ENCODE measurements at regions not wholly inside any gene's neighbourhood (a gene's known extent, or its start where the extent isn't known, plus 50 kb on each side); places are given as distances from the start of the nearest gene placed in this dataset.

- Histone ChIP-seq H3K9me3 (peaks cover 0 to 7% (median 0%) of the 10 kb centered on the region in 4 donors), H3K27ac (no peak overlapping the region), H3K27me3 (no peaks in the 10 kb centered on the region), H3K4me3 (no peak overlapping the region), H3K36me3 (no peaks in the 10 kb centered on the region), H3K4me1 (peaks cover 2 to 15% (median 7%) of the 10 kb centered on the region in 4 donors)
- no peak for ATAC-seq (ENCODE audit: low FRiP score in 2 of 2)
- TF ChIP-seq EP300 (IDR thresholded peaks at IDR 0.05) (no peak), POLR2AphosphoS5 (IDR thresholded peaks at IDR 0.05) (no peak), POLR2A (IDR thresholded peaks at IDR 0.05) (no peak), CTCF (IDR thresholded peaks at IDR 0.05) (no peak)
- WGBS, 2 donors, result 89 to 94% methylated on average over 2 of the region's 2 CpGs
- no peak for DNase-seq
Observed at GRCh38 chr6:166710084-166710483, 83.0 kb upstream of the RPS6KA2 start.

GRCh38 chr6:166708460-166708859 lies 81.4 kb upstream of the RPS6KA2 start:
- Histone ChIP-seq H3K9me3 (peaks cover 0 to 7% (median 0%) of the 10 kb centered on the region in 4 donors), H3K4me1 (peaks cover 2 to 15% (median 7%) of the 10 kb centered on the region in 4 donors), H3K27ac (peak overlapping the region; percentile 2 to 67 (median 20)), H3K27me3 (no peaks in the 10 kb centered on the region), H3K4me3 (no peak overlapping the region), H3K36me3 (no peaks in the 10 kb centered on the region)
- no peak for TF ChIP-seq POLR2A (IDR thresholded peaks at IDR 0.05)
- no peak for TF ChIP-seq CTCF (IDR thresholded peaks at IDR 0.05)
- TF ChIP-seq POLR2AphosphoS5 (IDR thresholded peaks at IDR 0.05), result no peak
- TF ChIP-seq EP300 (IDR thresholded peaks at IDR 0.05), result no peak
- DNase-seq (peak in 1 of 2 donors; percentile 60), ATAC-seq (ENCODE audit: low FRiP score in 2 of 2) (peak in 1 of 2 donors; percentile 57)
- WGBS, 2 donors, result 71 to 73% methylated on average over 4 of the region's 4 CpGs

GRCh38 chr6:166707045-166707444 lies 80.0 kb upstream of the RPS6KA2 start:
- TF ChIP-seq CTCF (IDR thresholded peaks at IDR 0.05) (peak; percentile 25 to 59 (median 48)), POLR2AphosphoS5 (IDR thresholded peaks at IDR 0.05) (no peak)
- peaks cover 2 to 15% (median 7%) of the 10 kb centered on the region in 4 donors for H3K4me1 ChIP-seq
- peak; percentile 82 for DNase-seq
- ATAC-seq (ENCODE audit: low FRiP score in 2 of 2), result peak; percentile 83 to 85
- no peak overlapping the region for H3K27ac ChIP-seq
- H3K4me3 ChIP-seq, result no peak overlapping the region
- no peaks in the 10 kb centered on the region for H3K27me3 ChIP-seq
- peaks cover 0 to 7% (median 0%) of the 10 kb centered on the region in 4 donors for H3K9me3 ChIP-seq
- 4 to 25% methylated on average over 10 of the region's 10 CpGs for WGBS, 2 donors
- no peaks in the 10 kb centered on the region for H3K36me3 ChIP-seq

GRCh38 chr6:166705069-166705468 lies 78.0 kb upstream of the RPS6KA2 start:
- WGBS, 2 donors, result 65 to 74% methylated on average over 7 of the region's 7 CpGs
- DNase-seq, result no peak
- TF ChIP-seq POLR2A (IDR thresholded peaks at IDR 0.05) (no peak), POLR2AphosphoS5 (IDR thresholded peaks at IDR 0.05) (peak in 1 of 2 donors; percentile 17), CTCF (IDR thresholded peaks at IDR 0.05) (no peak), EP300 (IDR thresholded peaks at IDR 0.05) (no peak)
- Histone ChIP-seq H3K4me1 (peaks cover 2 to 15% (median 7%) of the 10 kb centered on the region in 4 donors), H3K36me3 (no peaks in the 10 kb centered on the region), H3K4me3 (no peak overlapping the region), H3K9me3 (no peaks in the 10 kb centered on the region), H3K27me3 (no peaks in the 10 kb centered on the region), H3K27ac (no peak overlapping the region)
- no peak for ATAC-seq (ENCODE audit: low FRiP score in 2 of 2)

GRCh38 chr6:166704171-166704570 lies 77.1 kb upstream of the RPS6KA2 start:
- Histone ChIP-seq H3K27me3 (no peaks in the 10 kb centered on the region), H3K4me1 (peaks cover 1 to 10% (median 7%) of the 10 kb centered on the region in 4 donors), H3K27ac (no peak overlapping the region), H3K9me3 (no peaks in the 10 kb centered on the region), H3K36me3 (no peaks in the 10 kb centered on the region), H3K4me3 (no peak overlapping the region)
- ATAC-seq (ENCODE audit: low FRiP score in 2 of 2), result no peak
- TF ChIP-seq POLR2A (IDR thresholded peaks at IDR 0.05), result no peak
- no peak for TF ChIP-seq POLR2AphosphoS5 (IDR thresholded peaks at IDR 0.05)
- no peak for TF ChIP-seq CTCF (IDR thresholded peaks at IDR 0.05)
- TF ChIP-seq EP300 (IDR thresholded peaks at IDR 0.05), result no peak
- no peak for DNase-seq
- 89 to 90% methylated on average over 7 of the region's 7 CpGs for WGBS, 2 donors

Data from upper lobe of left lung (tissue), 6 donors.